Hepatocyte (in vitro differentiated cells): ENCODE measurements at regions not wholly inside any gene's neighbourhood (a gene's known extent, or its start where the extent isn't known, plus 50 kb on each side); places are given as distances from the start of the nearest gene placed in this dataset.

Experiments used
- DNase-seq: peaks from one replicate; pipeline ENCODE4 v3.0.0-alpha.2; 2016; ENCODE audit warnings: low spot score
- H2AFZ ChIP-seq: fragments of 200-600 bp; sonication (generic); 2 replicates; pipeline ENCODE4 v1.6.0; 2016; ENCODE audit warnings: antibody characterized with exemption, mild to moderate bottlenecking
- H3K27ac ChIP-seq: fragments of 200-600 bp; sonication (generic); 2 replicates; pipeline ENCODE4 v1.5.1; 2016; ENCODE audit warnings: mild to moderate bottlenecking
- H3K27me3 ChIP-seq: fragments of 200-600 bp; sonication (generic); 2 replicates; pipeline ENCODE4 v1.6.1; 2016
- H3K36me3 ChIP-seq: fragments of 200-600 bp; sonication (generic); replicated peaks from 2 replicates; pipeline ENCODE4 v1.5.1; 2016; ENCODE audit warnings: low read depth; ENCODE audit not compliant: insufficient read depth
- H3K4me1 ChIP-seq: fragments of 200-600 bp; sonication (generic); 2 replicates; pipeline ENCODE4 v1.5.1; 2016; ENCODE audit warnings: mild to moderate bottlenecking, moderate library complexity; ENCODE audit not compliant: insufficient read depth
- H3K4me2 ChIP-seq: fragments of 200-600 bp; sonication (generic); 2 replicates; pipeline ENCODE4 v1.6.0; 2016
- H3K4me3 ChIP-seq: fragments of 200-600 bp; sonication (generic); 2 replicates; pipeline ENCODE4 v1.5.1; 2016; ENCODE audit warnings: mild to moderate bottlenecking
- H3K79me2 ChIP-seq: fragments of 200-600 bp; sonication (generic); 2 replicates; pipeline ENCODE4 v1.6.0; 2017; ENCODE audit warnings: mild to moderate bottlenecking
- H3K9me2 ChIP-seq: fragments of 200-600 bp; sonication (generic); replicated peaks from 2 replicates; pipeline ENCODE4 v1.6.0; 2017; ENCODE audit warnings: mild to moderate bottlenecking; ENCODE audit not compliant: insufficient read depth
- H3K9me3 ChIP-seq: fragments of 200-600 bp; sonication (generic); 2 replicates; pipeline ENCODE4 v1.5.1; 2016; ENCODE audit warnings: low read depth, mild to moderate bottlenecking
- H4K20me1 ChIP-seq: fragments of 200-600 bp; sonication (generic); 2 replicates; pipeline ENCODE4 v1.6.0; 2016; ENCODE audit warnings: mild to moderate bottlenecking; ENCODE audit not compliant: insufficient read depth, poor library complexity, severe bottlenecking
- CTCF ChIP-seq: fragments of 200-600 bp; sonication (generic); IDR thresholded peaks from 2 replicates; pipeline ENCODE4 v1.5.1; 2016; ENCODE audit warnings: antibody characterized with exemption, mild to moderate bottlenecking; ENCODE audit not compliant: poor library complexity
- EZH2 ChIP-seq: fragments of 200-600 bp; sonication (generic); IDR thresholded peaks from 2 replicates; pipeline ENCODE4 v1.6.1; 2016; ENCODE audit warnings: antibody characterized with exemption, mild to moderate bottlenecking, borderline replicate concordance
- EZH2phosphoT487 ChIP-seq: fragments of 200-600 bp; sonication (generic); IDR thresholded peaks from one replicate; pipeline ENCODE4 v1.6.1; 2018; ENCODE audit warnings: antibody characterized with exemption, mild to moderate bottlenecking, low read depth, moderate library complexity; ENCODE audit not compliant: unreplicated experiment, severe bottlenecking
- WGBS: methylation state at CpG from one replicate; pipeline ENCODE4 v1.1.6; 2016; ENCODE audit warnings: low lambda C conversion rate; ENCODE audit errors: missing lambda C conversion rate; 5-methylcytosine and 5-hydroxymethylcytosine counted together

DNA sequence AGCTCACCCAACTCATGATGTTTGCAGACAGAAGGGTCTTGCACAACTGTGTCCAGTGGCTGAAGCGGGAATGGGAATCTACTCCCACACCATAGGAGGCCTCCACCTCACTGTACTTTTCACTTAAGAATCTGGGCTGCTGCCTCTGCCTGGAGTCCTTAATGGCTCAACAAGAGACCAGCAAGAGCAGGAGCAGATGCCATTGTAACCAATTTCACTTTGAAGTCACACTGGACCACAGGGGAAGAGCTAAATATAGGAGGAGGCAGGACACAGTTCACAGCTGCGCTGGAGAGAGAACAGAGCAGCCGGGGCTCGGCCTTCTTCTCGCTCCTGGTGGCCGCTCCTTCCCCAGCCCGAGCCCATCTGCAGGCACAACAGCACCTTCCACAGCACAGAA is 120.4 kb downstream of the SIPA1L2 start:
- no peaks in the 10 kb centered on the region for H3K36me3 ChIP-seq
- H3K79me2 ChIP-seq: peaks cover 92% of the 10 kb centered on the region
- no peaks in the 10 kb centered on the region for H3K9me3 ChIP-seq
- no peak for DNase-seq
- H3K27me3 ChIP-seq: no peaks in the 10 kb centered on the region
- no peak overlapping the region for H3K4me2 ChIP-seq
- no peak overlapping the region for H3K27ac ChIP-seq
- no peaks in the 10 kb centered on the region for H3K9me2 ChIP-seq
- H3K4me3 ChIP-seq: no peak overlapping the region
- no peak for TF ChIP-seq CTCF
- no peak for TF ChIP-seq EZH2phosphoT487
- no peak for TF ChIP-seq EZH2
- peaks cover 27% of the 10 kb centered on the region for H4K20me1 ChIP-seq
- no peak overlapping the region for H2AFZ ChIP-seq
- no peaks in the 10 kb centered on the region for H3K4me1 ChIP-seq
- WGBS: 63% methylated on average over 7 of the region's 7 CpGs

DNA sequence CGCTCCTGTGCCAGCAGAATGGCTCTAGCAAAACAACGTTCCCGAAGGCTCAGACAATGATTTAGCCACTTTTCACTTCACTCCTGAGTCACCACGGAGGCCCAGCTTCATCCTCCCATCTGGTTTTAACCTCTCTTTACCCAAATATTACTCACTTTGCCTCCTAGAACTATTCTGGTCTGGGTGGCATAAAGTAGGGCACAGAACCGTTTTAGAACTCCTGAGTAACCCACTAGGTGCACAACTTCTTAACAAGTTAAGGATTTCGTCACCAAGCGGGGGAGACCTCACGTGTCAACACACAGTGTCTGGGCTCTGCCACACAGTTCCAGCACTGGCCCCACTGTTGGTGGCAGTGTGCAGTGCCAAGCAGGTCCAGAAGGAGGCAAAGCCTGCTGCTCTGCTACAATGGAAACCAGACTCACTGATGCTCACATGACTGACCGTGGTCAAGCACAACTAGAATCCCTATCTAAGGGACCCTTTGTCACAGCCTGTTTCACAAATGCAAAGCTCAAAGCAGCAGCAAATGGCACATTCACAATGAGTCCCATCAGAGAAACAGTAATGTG is 121.7 kb downstream of the SIPA1L2 start:
- H3K4me2 ChIP-seq: no peak overlapping the region
- no peaks in the 10 kb centered on the region for H3K4me1 ChIP-seq
- peaks cover 93% of the 10 kb centered on the region for H3K79me2 ChIP-seq
- 76% methylated on average over 9 of the region's 9 CpGs for WGBS
- no peak overlapping the region for H2AFZ ChIP-seq
- H3K4me3 ChIP-seq: no peak overlapping the region
- peaks cover 32% of the 10 kb centered on the region for H4K20me1 ChIP-seq
- DNase-seq: no peak
- H3K27ac ChIP-seq: no peak overlapping the region
- H3K36me3 ChIP-seq: no peaks in the 10 kb centered on the region
- H3K27me3 ChIP-seq: no peaks in the 10 kb centered on the region
- TF ChIP-seq CTCF (no peak), EZH2phosphoT487 (no peak), EZH2 (no peak)
- no peaks in the 10 kb centered on the region for H3K9me2 ChIP-seq
- H3K9me3 ChIP-seq: no peaks in the 10 kb centered on the region

DNA sequence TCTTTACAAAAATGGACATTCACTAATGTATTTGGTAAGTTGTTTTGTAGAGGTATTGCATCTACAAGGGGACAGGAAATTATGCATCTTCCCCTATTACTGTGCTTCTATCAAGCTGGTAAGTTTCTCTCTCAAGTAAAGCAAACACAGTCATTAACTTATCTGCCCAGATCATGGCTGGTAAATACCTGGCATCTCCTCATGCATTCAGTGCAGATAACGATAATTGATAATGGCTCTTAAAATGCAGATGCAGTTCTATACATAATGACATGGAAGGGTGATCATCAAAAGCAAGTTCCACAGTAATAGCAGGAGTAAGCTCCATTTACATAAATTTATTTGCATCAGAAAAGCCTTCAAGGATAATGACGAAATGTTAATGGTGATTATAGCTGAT is 122.4 kb downstream of the SIPA1L2 start:
- Histone ChIP-seq H3K4me2 (no peak overlapping the region), H3K36me3 (no peaks in the 10 kb centered on the region), H3K4me3 (no peak overlapping the region), H3K9me2 (no peaks in the 10 kb centered on the region), H3K9me3 (no peaks in the 10 kb centered on the region), H3K4me1 (peaks cover under 1% of the 10 kb centered on the region), H2AFZ (no peak overlapping the region), H4K20me1 (peaks cover 38% of the 10 kb centered on the region), H3K27me3 (no peaks in the 10 kb centered on the region), H3K27ac (no peak overlapping the region), H3K79me2 (peaks cover 94% of the 10 kb centered on the region)
- no peak for DNase-seq
- WGBS: 78% methylated on average over 2 of the region's 2 CpGs
- no peak for TF ChIP-seq CTCF
- no peak for TF ChIP-seq EZH2phosphoT487
- TF ChIP-seq EZH2: no peak

- H2AFZ ChIP-seq: no peak overlapping the region
- no peak overlapping the region for H3K4me2 ChIP-seq
- 85% methylated on average over 2 of the region's 2 CpGs for WGBS
- no peaks in the 10 kb centered on the region for H3K36me3 ChIP-seq
- H3K27ac ChIP-seq: no peak overlapping the region
- H3K9me3 ChIP-seq: no peaks in the 10 kb centered on the region
- TF ChIP-seq CTCF: no peak
- no peak for TF ChIP-seq EZH2
- TF ChIP-seq EZH2phosphoT487: no peak
- H4K20me1 ChIP-seq: peaks cover 40% of the 10 kb centered on the region
- no peak overlapping the region for H3K4me3 ChIP-seq
- peaks cover 94% of the 10 kb centered on the region for H3K79me2 ChIP-seq
- H3K4me1 ChIP-seq: peaks cover 12% of the 10 kb centered on the region
- H3K27me3 ChIP-seq: no peaks in the 10 kb centered on the region
- no peaks in the 10 kb centered on the region for H3K9me2 ChIP-seq
- no peak for DNase-seq
Measured at GRCh38 chr1:232505884-232506283, 124.0 kb downstream of the SIPA1L2 start.
